K562 (cell line): ENCODE measurements at regions not wholly inside any gene's neighbourhood (a gene's known extent, or its start where the extent isn't known, plus 50 kb on each side); places are given as distances from the start of the nearest gene placed in this dataset.

Experiments
- ATAC-seq: fragments of 200-7000 bp; cut with Tn5 transposase; 3 replicates; pipeline ENCODE4 v1.9.1; 2020; ENCODE audit warnings: moderate library complexity
- BruUV-seq: library from RNA; stranded (reverse); fragments of 400-500 nt; replicated peaks from 2 replicates; lab custom pipeline; 2021; lab: Mats Ljungman, UMichigan
- CTCF ChIA-PET: fragments of 300-600 bp; formaldehyde crosslinking; extraction: SDS; loops from one replicate; lab custom pipeline; 2021; ENCODE audit warnings: low intra/inter-chr PET ratio; lab: Yijun Ruan, JAX
- POLR2A ChIA-PET: fragments of 300-600, 350-650 bp; sonication (Branson Sonifier 250); formaldehyde crosslinking; extraction: SDS; loops from one replicate; lab custom pipeline; 2021; ENCODE audit warnings: antibody characterized with exemption, inconsistent platforms; lab: Yijun Ruan, JAX
- DNase-seq, 4 experiments: peaks; one replicate each; pipeline versions ENCODE4 v3.0.0 to v3.0.0-alpha.2; 2011 to 2018; ENCODE audit warnings: low spot score in 3 of 4, mixed read lengths in 3 of 4; ENCODE audit errors: extremely low read depth in 1 of 4
- FAIRE-seq: peaks from 2 replicates; lab custom pipeline; 2011; peaks lifted over from hg19 to GRCh38; lab: Jason Lieb, UNC
- H2AFZ ChIP-seq: 2 replicates; pipeline ENCODE4 v1.6.0; 2011; ENCODE audit warnings: low read depth, low read length, control low read depth, inconsistent platforms
- H3K27ac ChIP-seq: fragments of 200-600 bp; 3 replicates; pipeline ENCODE4 v1.8.0; 2011; ENCODE audit warnings: low read depth, mild to moderate bottlenecking, control low read depth, inconsistent platforms, low read length, moderate library complexity, mixed read lengths; ENCODE audit errors: extremely low read depth
- H3K27me3 ChIP-seq, 2 experiments: fragments of 300-600 bp in 1 of 2; 2 replicates in 1 of 2; 3 replicates in 1 of 2; pipeline versions ENCODE4 v1.6.0 to v1.8.0; 2011; ENCODE audit warnings: inconsistent platforms in 2 of 2, low read length in 2 of 2, mild to moderate bottlenecking in 1 of 2, mixed read lengths in 1 of 2, moderate library complexity in 1 of 2; ENCODE audit not compliant: control insufficient read depth in 2 of 2, insufficient read depth in 2 of 2
- H3K36me3 ChIP-seq: fragments of 300-600 bp; 3 replicates; pipeline ENCODE4 v1.8.0; 2011; ENCODE audit warnings: mild to moderate bottlenecking, low read length, inconsistent platforms; ENCODE audit not compliant: control insufficient read depth, insufficient read depth
- H3K4me1 ChIP-seq, 2 experiments: fragments of 200-600 bp in 1 of 2; replicated peaks in 1 of 2; 2 replicates in 1 of 2; 3 replicates in 1 of 2; pipeline versions ENCODE4 v1.5.1 to v1.8.0; 2011; ENCODE audit warnings: inconsistent platforms in 2 of 2, low read length in 2 of 2, mild to moderate bottlenecking in 1 of 2, mixed read lengths in 1 of 2, moderate library complexity in 1 of 2; ENCODE audit not compliant: control insufficient read depth in 2 of 2, insufficient read depth in 2 of 2
- H3K4me2 ChIP-seq: 2 replicates; pipeline ENCODE4 v1.6.1; 2011; ENCODE audit warnings: low read length, control low read depth, inconsistent platforms, mixed read lengths; ENCODE audit not compliant: insufficient read depth
- H3K4me3 ChIP-seq: fragments of 200-600 bp; sonication (generic), shearing (Covaris generic); 2 replicates; pipeline ENCODE4 v1.5.1; 2016; ENCODE audit warnings: control low read depth, inconsistent platforms
- H3K79me2 ChIP-seq: fragments of 200-600 bp; 3 replicates; pipeline ENCODE4 v1.8.0; 2011; ENCODE audit warnings: low read length, inconsistent platforms; ENCODE audit not compliant: control insufficient read depth, insufficient read depth
- H3K9ac ChIP-seq, 2 experiments: 2 replicates each; pipeline versions ENCODE4 v1.6.0 to v1.6.1; 2011; ENCODE audit warnings: low read depth in 2 of 2, low read length in 2 of 2, control low read depth in 1 of 2, inconsistent platforms in 1 of 2, mild to moderate bottlenecking in 1 of 2, mixed read lengths in 1 of 2; ENCODE audit not compliant: insufficient read depth in 1 of 2
- H3K9me1 ChIP-seq: one replicate; pipeline ENCODE4 v1.6.0; 2011; ENCODE audit warnings: inconsistent platforms, mild to moderate bottlenecking, low read length, moderate library complexity; ENCODE audit not compliant: control insufficient read depth, insufficient read depth
- H3K9me3 ChIP-seq: replicated peaks from 2 replicates; pipeline ENCODE4 v1.5.1; 2011; ENCODE audit warnings: low read depth, low read length, inconsistent platforms; ENCODE audit not compliant: control insufficient read depth, insufficient read depth
- H4K20me1 ChIP-seq: replicated peaks from 2 replicates; pipeline ENCODE4 v1.6.1; 2011; ENCODE audit warnings: low read length, inconsistent platforms, mixed read lengths; ENCODE audit not compliant: control insufficient read depth, insufficient read depth
- FOXM1 ChIP-seq, 2 experiments: fragments of 450-650 bp in 1 of 2; sonication (generic) in 1 of 2; formaldehyde crosslinking in 1 of 2; IDR thresholded peaks; 2 replicates each; pipeline versions ENCODE4 v1.6.1 to v1.9.0; 2017 to 2022; ENCODE audit warnings: low read depth in 2 of 2, mild to moderate bottlenecking in 2 of 2, missing genetic modification reagents in 1 of 2, moderate library complexity in 1 of 2
- GTF3C2 ChIP-seq: IDR thresholded peaks from 3 replicates; pipeline ENCODE4 v1.6.1; 2011; ENCODE audit warnings: borderline replicate concordance, mild to moderate bottlenecking, moderate library complexity; ENCODE audit not compliant: insufficient read length; ENCODE audit errors: extremely low read depth
- HDAC2 ChIP-seq: fragments of 450-650 bp; IDR thresholded peaks from 2 replicates; pipeline ENCODE4 v1.6.1; 2016; ENCODE audit warnings: mild to moderate bottlenecking
- TSHZ1 ChIP-seq: fragments of 250-450 bp; sonication (Bioruptor Pico); IDR thresholded peaks from 2 replicates; pipeline ENCODE4 v1.4.0; 2020; ENCODE audit warnings: mild to moderate bottlenecking, moderate library complexity
- in situ Hi-C: fragments of 300-500 bp; cut with MboI; formaldehyde crosslinking; loops from 4 replicates; pipeline ENCODE4 v1.15.0; 2018; ENCODE audit warnings: inconsistent platforms, mixed read lengths
- intact Hi-C: fragments of 100-400 bp; cut with micrococcal nuclease; formaldehyde crosslinking; loops from 2 replicates; pipeline ENCODE4 v1.14.2; 2022
- TF ChIP-seq, protein P1 (sequence below): fragments of 450-650 bp; formaldehyde crosslinking; IDR thresholded peaks from 2 replicates; pipeline ENCODE4 v1.4.0; 2020; ENCODE audit warnings: mild to moderate bottlenecking, mixed read lengths
- TF ChIP-seq, protein P2 (sequence below): sonication (generic); formaldehyde crosslinking; IDR thresholded peaks from 2 replicates; pipeline ENCODE4 v1.4.0; 2020; ENCODE audit warnings: mild to moderate bottlenecking, missing genetic modification reagents
- TF ChIP-seq, protein P3 (sequence below): fragments of 250-450 bp; sonication (Bioruptor Pico); IDR thresholded peaks from 2 replicates; pipeline ENCODE4 v1.5.0; 2021

DNA sequence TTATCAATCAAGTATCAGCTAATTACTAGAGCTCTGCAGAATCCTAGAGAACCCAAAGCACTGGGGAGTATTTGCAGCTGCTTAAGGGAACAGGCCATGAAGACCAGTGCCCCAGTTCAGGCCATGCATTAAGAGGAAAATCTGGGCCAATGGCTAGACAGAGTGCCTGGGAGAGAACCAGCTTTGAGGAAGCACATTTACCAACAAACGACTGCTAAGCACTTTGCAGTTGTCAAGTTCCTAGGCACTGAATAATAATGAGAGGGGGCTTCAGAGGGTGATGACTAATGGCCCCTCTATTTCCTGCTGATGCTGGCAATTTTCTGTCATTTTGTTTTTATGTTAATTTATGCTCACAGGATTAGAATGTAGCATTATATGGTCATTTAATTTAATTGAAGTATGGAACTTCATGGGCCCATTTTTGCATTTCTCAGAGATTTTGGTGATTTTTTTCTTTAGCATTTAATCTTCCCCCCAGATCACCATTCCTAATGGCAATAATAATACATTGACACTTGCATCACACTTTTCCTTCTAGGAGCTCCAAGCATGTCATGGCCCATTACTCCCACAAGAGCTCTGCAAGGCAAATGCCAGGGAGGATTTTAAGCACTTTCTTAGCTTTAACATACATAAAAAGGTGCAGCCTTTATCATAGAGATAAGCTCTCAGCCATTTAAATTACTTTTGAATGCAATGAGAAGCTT is 147.7 kb upstream of the SPATS2L start (continued):
- no peak for TF ChIP-seq GTF3C2

DNA sequence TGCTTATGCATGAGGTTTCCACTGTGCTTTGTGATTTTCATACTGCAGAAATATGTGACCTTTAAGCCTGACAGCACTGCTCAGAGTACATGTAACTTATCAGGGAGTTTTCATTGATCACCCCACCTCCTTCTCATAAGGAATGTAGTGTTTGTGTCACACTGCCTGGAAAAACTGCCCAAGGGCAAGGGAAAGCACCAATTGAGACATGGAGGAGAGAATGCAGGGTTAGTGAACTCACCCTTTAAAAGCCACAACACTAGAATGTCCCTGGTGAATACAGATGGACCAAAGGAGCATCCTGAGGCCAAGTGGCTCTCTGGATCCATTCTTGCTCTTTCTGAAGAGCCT is 147.2 kb upstream of the SPATS2L start:
- Histone ChIP-seq H3K9me3 (no peaks in the 10 kb centered on the region), H3K9me1 (no peaks in the 10 kb centered on the region), H3K4me3 (no peak overlapping the region), H3K4me2 (no peak overlapping the region), H3K4me1 (peaks cover 0 to 7% of the 10 kb centered on the region in 2 experiments; a peak in 1 of 5 replicates), H3K36me3 (no peaks in the 10 kb centered on the region), H3K9ac (no peak overlapping the region), H3K79me2 (no peaks in the 10 kb centered on the region), H4K20me1 (no peaks in the 10 kb centered on the region), H3K27ac (no peak overlapping the region), H3K27me3 (no peaks in the 10 kb centered on the region), H2AFZ (no peak overlapping the region)
- ChIA-PET POLR2A (no interaction called here), CTCF (no interaction called here)
- ATAC-seq (no peak), FAIRE-seq (no peak), DNase-seq (no peak)
- in situ Hi-C loops (no loop called here), intact Hi-C loops (no loop called here)
- no TSS peak for BruUV-seq
- no peak for TF ChIP-seq TSHZ1 (CRISPR knock-in tag)
- TF ChIP-seq HDAC2, result no peak
- TF ChIP-seq, protein P1, sequence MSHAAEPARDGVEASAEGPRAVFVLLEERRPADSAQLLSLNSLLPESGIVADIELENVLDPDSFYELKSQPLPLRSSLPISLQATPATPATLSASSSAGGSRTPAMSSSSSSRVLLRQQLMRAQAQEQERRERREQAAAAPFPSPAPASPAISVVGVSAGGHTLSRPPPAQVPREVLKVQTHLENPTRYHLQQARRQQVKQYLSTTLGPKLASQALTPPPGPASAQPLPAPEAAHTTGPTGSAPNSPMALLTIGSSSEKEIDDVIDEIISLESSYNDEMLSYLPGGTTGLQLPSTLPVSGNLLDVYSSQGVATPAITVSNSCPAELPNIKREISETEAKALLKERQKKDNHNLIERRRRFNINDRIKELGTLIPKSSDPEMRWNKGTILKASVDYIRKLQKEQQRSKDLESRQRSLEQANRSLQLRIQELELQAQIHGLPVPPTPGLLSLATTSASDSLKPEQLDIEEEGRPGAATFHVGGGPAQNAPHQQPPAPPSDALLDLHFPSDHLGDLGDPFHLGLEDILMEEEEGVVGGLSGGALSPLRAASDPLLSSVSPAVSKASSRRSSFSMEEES (CRISPR knock-in tag), result no peak
- no peak for TF ChIP-seq FOXM1 (IDR thresholded peaks at IDR 0.05; ENCODE audit: low read depth)
- no peak for TF ChIP-seq FOXM1 (CRISPR knock-in tag; IDR thresholded peaks at IDR 0.05; ENCODE audit: low read depth)
- TF ChIP-seq, protein P2, sequence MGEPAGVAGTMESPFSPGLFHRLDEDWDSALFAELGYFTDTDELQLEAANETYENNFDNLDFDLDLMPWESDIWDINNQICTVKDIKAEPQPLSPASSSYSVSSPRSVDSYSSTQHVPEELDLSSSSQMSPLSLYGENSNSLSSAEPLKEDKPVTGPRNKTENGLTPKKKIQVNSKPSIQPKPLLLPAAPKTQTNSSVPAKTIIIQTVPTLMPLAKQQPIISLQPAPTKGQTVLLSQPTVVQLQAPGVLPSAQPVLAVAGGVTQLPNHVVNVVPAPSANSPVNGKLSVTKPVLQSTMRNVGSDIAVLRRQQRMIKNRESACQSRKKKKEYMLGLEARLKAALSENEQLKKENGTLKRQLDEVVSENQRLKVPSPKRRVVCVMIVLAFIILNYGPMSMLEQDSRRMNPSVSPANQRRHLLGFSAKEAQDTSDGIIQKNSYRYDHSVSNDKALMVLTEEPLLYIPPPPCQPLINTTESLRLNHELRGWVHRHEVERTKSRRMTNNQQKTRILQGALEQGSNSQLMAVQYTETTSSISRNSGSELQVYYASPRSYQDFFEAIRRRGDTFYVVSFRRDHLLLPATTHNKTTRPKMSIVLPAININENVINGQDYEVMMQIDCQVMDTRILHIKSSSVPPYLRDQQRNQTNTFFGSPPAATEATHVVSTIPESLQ (CRISPR knock-in tag), result no peak
- TF ChIP-seq, protein P3, sequence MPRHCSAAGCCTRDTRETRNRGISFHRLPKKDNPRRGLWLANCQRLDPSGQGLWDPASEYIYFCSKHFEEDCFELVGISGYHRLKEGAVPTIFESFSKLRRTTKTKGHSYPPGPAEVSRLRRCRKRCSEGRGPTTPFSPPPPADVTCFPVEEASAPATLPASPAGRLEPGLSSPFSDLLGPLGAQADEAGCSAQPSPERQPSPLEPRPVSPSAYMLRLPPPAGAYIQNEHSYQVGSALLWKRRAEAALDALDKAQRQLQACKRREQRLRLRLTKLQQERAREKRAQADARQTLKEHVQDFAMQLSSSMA (CRISPR knock-in tag), result no peak
